ENCODE measurements at regions not wholly inside any gene's neighbourhood (a gene's known extent, or its start where the extent isn't known, plus 50 kb on each side); places are given as distances from the start of the nearest gene placed in this dataset.

- no peak for DNase-seq
Observed at GRCh38 chr11:15390857-15391256, 276.1 kb downstream of the INSC start.

- no peak for DNase-seq
Observed at GRCh38 chr11:15396778-15397177, 282.1 kb downstream of the INSC start.

- DNase-seq = no peak
Observed at GRCh38 chr11:15406851-15407351, 292.2 kb downstream of the INSC start.

GRCh38 chr11:15412054-15412453 is 297.3 kb downstream of the INSC start:
- no peak for DNase-seq

GRCh38 chr11:15418921-15419320 is 304.2 kb downstream of the INSC start:
- DNase-seq = no peak

- no peak for DNase-seq
Observed at GRCh38 chr11:15419696-15420095, 305.0 kb downstream of the INSC start.

GRCh38 chr11:15430381-15430780 is 315.7 kb downstream of the INSC start:
- no peak for DNase-seq

- DNase-seq = no peak
Observed at GRCh38 chr11:15434529-15434928, 319.8 kb downstream of the INSC start.

GRCh38 chr11:15446315-15446714 is 331.6 kb downstream of the INSC start:
- no peak for DNase-seq

GRCh38 chr11:15446929-15447328 is 332.2 kb downstream of the INSC start:
- DNase-seq = no peak

GRCh38 chr11:15451713-15452112 is 337.0 kb downstream of the INSC start:
- no peak for DNase-seq

GRCh38 chr11:15453211-15453765 is 338.6 kb downstream of the INSC start:
- DNase-seq = no peak

- DNase-seq = no peak
Observed at GRCh38 chr11:15468466-15468865, 353.7 kb downstream of the INSC start.

GRCh38 chr11:15471048-15471894 is 356.5 kb downstream of the INSC start:
- no peak for DNase-seq

- DNase-seq = no peak
Observed at GRCh38 chr11:15471895-15472799, 357.4 kb downstream of the INSC start.

- DNase-seq = no peak
Observed at GRCh38 chr11:15473954-15474837, 359.5 kb downstream of the INSC start.

- DNase-seq = no peak
Observed at GRCh38 chr11:15476371-15476917, 361.7 kb downstream of the INSC start.

- DNase-seq = no peak
Observed at GRCh38 chr11:15481871-15482270, 367.1 kb downstream of the INSC start.

GRCh38 chr11:15483205-15483604 is 368.5 kb downstream of the INSC start:
- no peak for DNase-seq

GRCh38 chr11:15484398-15484797 is 369.7 kb downstream of the INSC start:
- DNase-seq = no peak

GRCh38 chr11:15485432-15485831 is 370.7 kb downstream of the INSC start:
- no peak for DNase-seq

GRCh38 chr11:15489281-15489680 is 374.6 kb downstream of the INSC start:
- no peak for DNase-seq
